ENCODE measurements at regions not wholly inside any gene's neighbourhood (a gene's known extent, or its start where the extent isn't known, plus 50 kb on each side); places are given as distances from the start of the nearest gene placed in this dataset.
"Not testable (repeated sequence)": the region's sequence is repeated elsewhere in the genome, so short reads cannot be mapped to it uniquely, and the experiment has no call there.

DNA sequence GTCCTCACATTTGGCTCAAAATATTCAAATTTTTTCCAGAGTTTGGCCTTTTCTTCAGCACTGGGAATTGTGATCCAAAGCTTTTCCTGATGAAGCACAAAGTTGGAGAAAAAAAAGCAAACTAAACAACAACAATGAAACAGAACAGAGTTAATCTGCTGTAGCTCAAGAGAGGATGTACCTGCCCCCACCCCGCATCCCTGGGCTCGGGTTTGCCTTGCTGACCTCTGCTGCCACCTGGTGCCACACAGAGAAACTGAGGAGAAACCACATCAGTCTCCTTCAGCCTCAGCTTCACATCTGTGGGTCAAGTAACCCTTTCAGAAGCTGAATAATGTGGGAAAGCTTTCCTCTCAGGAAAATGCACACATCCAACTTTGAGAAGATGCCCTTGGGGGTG, 290.4 kb downstream of the RTP5 start:
- not testable (repeated sequence) for DNase-seq

DNA sequence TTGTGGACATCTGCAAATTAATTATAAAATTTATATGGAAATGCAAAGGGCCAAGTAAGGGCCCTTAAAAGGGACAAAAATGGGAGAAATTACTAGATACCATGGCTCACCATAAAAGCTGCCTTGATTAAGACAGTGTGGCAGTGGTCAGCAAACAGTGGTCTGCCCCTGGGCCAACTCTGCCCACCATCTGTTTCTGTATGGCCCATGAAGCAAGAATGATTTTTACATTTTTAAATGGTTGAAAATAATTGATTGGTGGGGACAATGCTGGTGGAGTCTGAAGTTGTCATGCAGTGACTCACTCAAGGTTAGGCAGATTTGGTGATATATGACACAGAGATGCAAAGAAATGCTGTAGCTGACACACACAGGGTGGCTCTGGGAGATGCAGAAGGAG, 295.6 kb downstream of the RTP5 start:
- not testable (repeated sequence) for DNase-seq

DNA sequence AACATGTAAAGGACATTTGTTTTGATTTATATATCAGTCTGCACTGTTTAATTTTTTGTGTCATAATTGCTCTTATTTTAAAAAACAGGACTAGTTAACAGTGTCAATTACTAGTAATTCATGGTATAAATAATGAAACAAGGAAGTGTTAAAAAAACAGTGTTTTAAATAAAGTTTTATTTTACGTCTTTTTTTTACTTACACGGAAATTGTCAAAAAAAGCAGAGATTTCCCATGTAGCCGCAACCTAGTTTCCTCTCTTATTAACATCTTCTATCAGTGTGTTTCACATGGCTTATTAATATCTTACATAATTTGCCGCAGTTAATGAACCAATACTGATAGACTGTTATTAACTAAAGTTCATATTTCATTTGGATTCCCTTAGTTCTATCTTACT, 301.8 kb downstream of the RTP5 start:
- not testable (repeated sequence) for DNase-seq
